IMR-90 (cell line): ENCODE measurements at regions not wholly inside any gene's neighbourhood (a gene's known extent, or its start where the extent isn't known, plus 50 kb on each side); places are given as distances from the start of the nearest gene placed in this dataset.

Source experiments
- ATAC-seq: fragments of 200-7000 bp; cut with Tn5 transposase; 2 replicates; pipeline ENCODE4 v1.9.1; 2020; ENCODE audit warnings: low read depth, mild to moderate bottlenecking, moderate library complexity
- BruUV-seq: library from RNA; stranded (reverse); fragments of 400-500 nt; replicated peaks from 2 replicates; lab custom pipeline; 2021; lab: Mats Ljungman, UMichigan
- CTCF ChIA-PET: fragments of 300-600 bp; formaldehyde crosslinking; extraction: SDS; loops from one replicate; lab custom pipeline; 2021; ENCODE audit warnings: antibody characterized with exemption; lab: Yijun Ruan, JAX
- POLR2A ChIA-PET: fragments of 300-600 bp; sonication (Branson Sonifier 250); formaldehyde crosslinking; loops from one replicate; lab custom pipeline; 2022; ENCODE audit warnings: antibody characterized with exemption; ENCODE audit not compliant: unreplicated experiment; lab: Charles Lee
- DNase-seq: peaks from one replicate; pipeline ENCODE4 v3.0.0; 2013
- H2AFZ ChIP-seq: replicated peaks from 2 replicates; pipeline ENCODE3; 2013; ENCODE audit warnings: low read length, mild to moderate bottlenecking; ENCODE audit not compliant: poor library complexity
- H2AK5ac ChIP-seq: 2 replicates; pipeline ENCODE4 v1.6.1; 2013; ENCODE audit warnings: low read depth, low read length, inconsistent platforms
- H2AK9ac ChIP-seq: replicated peaks from 2 replicates; pipeline ENCODE3; 2013; ENCODE audit warnings: mild to moderate bottlenecking, low read depth, low read length, moderate library complexity; ENCODE audit not compliant: poor library complexity
- H2BK120ac ChIP-seq: 2 replicates; pipeline ENCODE4 v1.6.1; 2013; ENCODE audit warnings: low read depth, low read length, inconsistent platforms
- H2BK15ac ChIP-seq: 3 replicates; pipeline ENCODE4 v1.6.1; 2013; ENCODE audit warnings: low read depth, low read length, inconsistent platforms
- H2BK20ac ChIP-seq: 2 replicates; pipeline ENCODE4 v1.6.1; 2013; ENCODE audit warnings: low read depth, mild to moderate bottlenecking, inconsistent platforms, low read length, moderate library complexity
- H2BK5ac ChIP-seq: 2 replicates; pipeline ENCODE4 v1.6.1; 2013; ENCODE audit warnings: mild to moderate bottlenecking, low read depth, low read length, inconsistent platforms; ENCODE audit not compliant: poor library complexity, severe bottlenecking
- H3K14ac ChIP-seq: replicated peaks from 2 replicates; pipeline ENCODE4 v1.6.1; 2013; ENCODE audit warnings: low read depth, low read length, inconsistent platforms
- H3K18ac ChIP-seq: 2 replicates; pipeline ENCODE4 v1.6.1; 2013; ENCODE audit warnings: low read depth, low read length, control low read depth
- H3K23ac ChIP-seq: 2 replicates; pipeline ENCODE4 v1.6.1; 2013; ENCODE audit warnings: low read depth, low read length, inconsistent platforms
- H3K27ac ChIP-seq: 2 replicates; pipeline ENCODE4 v1.5.1; 2013; ENCODE audit warnings: mild to moderate bottlenecking, control low read depth, low read length; ENCODE audit not compliant: insufficient read depth
- H3K27me3 ChIP-seq: 2 replicates; pipeline ENCODE4 v1.6.1; 2013; ENCODE audit warnings: low read length; ENCODE audit not compliant: control insufficient read depth, insufficient read depth
- H3K36me3 ChIP-seq: 2 replicates; pipeline ENCODE4 v1.6.1; 2013; ENCODE audit warnings: low read length, mixed read lengths; ENCODE audit not compliant: control insufficient read depth, insufficient read depth
- H3K4ac ChIP-seq: 2 replicates; pipeline ENCODE4 v1.6.1; 2013; ENCODE audit warnings: low read depth, low read length, inconsistent platforms
- H3K4me1 ChIP-seq: 2 replicates; pipeline ENCODE4 v1.6.1; 2013; ENCODE audit warnings: low read length, mixed read lengths; ENCODE audit not compliant: control insufficient read depth, insufficient read depth
- H3K4me2 ChIP-seq: 2 replicates; pipeline ENCODE4 v1.6.1; 2013; ENCODE audit warnings: low read depth, mild to moderate bottlenecking, control low read depth, low read length, moderate library complexity
- H3K4me3 ChIP-seq: 2 replicates; pipeline ENCODE4 v1.5.1; 2013; ENCODE audit warnings: low read depth, mild to moderate bottlenecking, control low read depth, low read length, moderate library complexity; ENCODE audit not compliant: insufficient read depth
- H3K56ac ChIP-seq: 2 replicates; pipeline ENCODE4 v1.6.1; 2013; ENCODE audit warnings: low read length, inconsistent platforms; ENCODE audit not compliant: insufficient read depth; ENCODE audit errors: extremely low read depth
- H3K79me1 ChIP-seq, 2 experiments: 2 replicates each; pipeline ENCODE4 v1.6.1; 2013; ENCODE audit warnings: low read length in 2 of 2, inconsistent platforms in 1 of 2, low read depth in 1 of 2
- H3K9ac ChIP-seq: 2 replicates; pipeline ENCODE4 v1.6.1; 2013; ENCODE audit warnings: low read depth, low read length, control low read depth
- H3K9me1 ChIP-seq: 2 replicates; pipeline ENCODE4 v1.6.1; 2013; ENCODE audit warnings: low read length, inconsistent platforms; ENCODE audit not compliant: insufficient read depth
- H3K9me3 ChIP-seq: 2 replicates; pipeline ENCODE4 v1.6.1; 2013; ENCODE audit warnings: low read length; ENCODE audit not compliant: control insufficient read depth, insufficient read depth
- H4K20me1 ChIP-seq: 2 replicates; pipeline ENCODE4 v1.6.1; 2013; ENCODE audit warnings: low read length, inconsistent platforms; ENCODE audit not compliant: insufficient read depth
- H4K5ac ChIP-seq: 2 replicates; pipeline ENCODE4 v1.6.1; 2013; ENCODE audit warnings: mild to moderate bottlenecking, low read depth, low read length, control low read depth
- H4K8ac ChIP-seq, 2 experiments: 2 replicates each; pipeline ENCODE4 v1.6.1; 2013; ENCODE audit warnings: low read depth in 2 of 2, low read length in 2 of 2, control low read depth in 1 of 2, inconsistent platforms in 1 of 2
- H4K91ac ChIP-seq: 2 replicates; pipeline ENCODE4 v1.6.1; 2013; ENCODE audit warnings: low read depth, low read length, inconsistent platforms; ENCODE audit not compliant: insufficient read depth
- BHLHE40 ChIP-seq: fragments of 150-350 bp; IDR thresholded peaks from 2 replicates; pipeline ENCODE4 v1.6.1; 2016; ENCODE audit warnings: mild to moderate bottlenecking, low read depth, low read length
- CEBPB ChIP-seq: IDR thresholded peaks from 2 replicates; pipeline ENCODE4 v1.6.1; 2012; ENCODE audit warnings: low read depth, low read length, improper control_type of control experiment
- CHD1 ChIP-seq: IDR thresholded peaks from 2 replicates; pipeline ENCODE4 v1.6.1; 2012; ENCODE audit warnings: low read depth, low read length, improper control_type of control experiment
- FOS ChIP-seq: fragments of 150-350 bp; IDR thresholded peaks from 2 replicates; pipeline ENCODE4 v1.6.1; 2016; ENCODE audit warnings: low read depth, low read length
- MAFK ChIP-seq: IDR thresholded peaks from 2 replicates; pipeline ENCODE4 v1.6.1; 2012; ENCODE audit warnings: low read depth, low read length, improper control_type of control experiment
- MAZ ChIP-seq: IDR thresholded peaks from 2 replicates; pipeline ENCODE4 v1.6.1; 2012; ENCODE audit warnings: low read depth, mild to moderate bottlenecking, low read length, improper control_type of control experiment, moderate library complexity, borderline replicate concordance
- MXI1 ChIP-seq: IDR thresholded peaks from 2 replicates; pipeline ENCODE4 v1.6.1; 2012; ENCODE audit warnings: low read depth, mild to moderate bottlenecking, low read length, moderate library complexity, borderline replicate concordance
- NFE2L2 ChIP-seq: fragments of 150-350 bp; IDR thresholded peaks from 2 replicates; pipeline ENCODE4 v1.6.1; 2016; ENCODE audit warnings: low read depth, mild to moderate bottlenecking, low read length
- POLR2A ChIP-seq: IDR thresholded peaks from 2 replicates; pipeline ENCODE4 v1.6.1; 2012; ENCODE audit warnings: mild to moderate bottlenecking, low read depth, low read length
- RAD21 ChIP-seq: IDR thresholded peaks from 2 replicates; pipeline ENCODE4 v1.6.1; 2012; ENCODE audit warnings: low read length, improper control_type of control experiment
- RCOR1 ChIP-seq: IDR thresholded peaks from 2 replicates; pipeline ENCODE4 v1.6.1; 2012; ENCODE audit warnings: mild to moderate bottlenecking, low read length, improper control_type of control experiment; ENCODE audit not compliant: insufficient replicate concordance
- RFX5 ChIP-seq: IDR thresholded peaks from 2 replicates; pipeline ENCODE4 v1.8.0; 2012; ENCODE audit warnings: low read depth, mild to moderate bottlenecking, low read length, moderate library complexity
- SMC3 ChIP-seq: fragments of 150-350 bp; IDR thresholded peaks from 2 replicates; pipeline ENCODE4 v1.6.1; 2016; ENCODE audit warnings: low read depth, mild to moderate bottlenecking, antibody characterized with exemption, low read length, moderate library complexity
- WGBS, 2 experiments: methylation state at CpG; one replicate each; pipeline versions ENCODE4 v1.1.5 to v1.1.7; 2013; ENCODE audit warnings: missing lambda C conversion rate in 2 of 2; ENCODE audit not compliant: insufficient read length in 1 of 2; ENCODE audit errors: extremely low coverage in 2 of 2; 5-methylcytosine and 5-hydroxymethylcytosine counted together
- dilution Hi-C: fragments of 300-500 bp; cut with HindIII; formaldehyde crosslinking; loops from one replicate; pipeline ENCODE4 v1.14.3; 2018; ENCODE audit warnings: low sequenced_read_pairs; ENCODE audit not compliant: unreplicated experiment
- in situ Hi-C: fragments of 300-500 bp; cut with MboI; formaldehyde crosslinking; loops from 3 replicates; pipeline ENCODE4 v1.14.3; 2019; ENCODE audit warnings: low sequenced_read_pairs, inconsistent platforms, mixed read lengths
- intact Hi-C: fragments of 100-400 bp; cut with micrococcal nuclease; formaldehyde crosslinking; loops from 2 replicates; pipeline ENCODE4 v1.10.0; 2022
- TF ChIP-seq, protein P1 (sequence below): fragments of 150-350 bp; IDR thresholded peaks from 2 replicates; pipeline ENCODE4 v1.6.1; 2017; ENCODE audit warnings: mild to moderate bottlenecking, antibody characterized with exemption, low read length, low read depth
- TF ChIP-seq, protein P2 (sequence below): fragments of 150-350 bp; IDR thresholded peaks from 2 replicates; pipeline ENCODE4 v1.6.1; 2016; ENCODE audit warnings: low read depth, mild to moderate bottlenecking, low read length, moderate library complexity, borderline replicate concordance
- TF ChIP-seq, protein P3 (sequence below): conservative IDR thresholded peaks from 2 replicates; pipeline ENCODE4 v1.5.1; 2012; ENCODE audit warnings: mild to moderate bottlenecking, low read depth, low read length, improper control_type of control experiment

DNA sequence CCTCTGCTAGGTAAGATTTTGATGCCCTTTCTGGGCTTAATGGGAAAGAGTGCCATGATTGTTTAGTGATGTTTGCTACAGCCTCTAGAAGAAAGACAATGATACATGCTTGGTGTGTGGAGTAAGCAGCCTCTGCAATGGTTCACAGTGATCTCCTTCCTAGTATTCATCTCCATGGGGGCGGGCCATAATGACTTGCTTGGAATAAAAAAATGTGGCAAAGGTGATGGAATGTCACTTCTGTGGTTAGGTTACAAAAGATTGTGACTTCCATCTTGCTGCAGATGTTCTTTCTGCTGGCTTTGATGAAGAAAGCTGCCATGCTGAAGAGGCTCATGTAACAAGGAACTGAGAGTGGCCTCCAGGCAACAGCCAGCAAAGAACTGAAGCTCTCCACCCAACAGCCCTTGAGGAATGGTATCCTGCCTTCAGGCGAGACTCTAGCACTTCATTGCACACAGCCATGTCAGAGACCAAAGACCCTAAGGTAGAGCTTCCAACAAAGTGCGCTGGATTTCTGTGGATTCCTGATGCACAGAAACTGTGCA lies 139.1 kb upstream of the LRIG1 start:
- H3K79me1 ChIP-seq: no peaks in the 10 kb centered on the region
- ChIA-PET POLR2A (no interaction called here), CTCF (no interaction called here)
- no peak overlapping the region for H3K23ac ChIP-seq
- H4K5ac ChIP-seq: no peak overlapping the region
- no peak overlapping the region for H3K4me3 ChIP-seq
- no peaks in the 10 kb centered on the region for H3K9me1 ChIP-seq
- no peak overlapping the region for H3K27ac ChIP-seq
- H3K4ac ChIP-seq: no peak overlapping the region
- H2BK15ac ChIP-seq: no peak overlapping the region
- no peak overlapping the region for H3K9ac ChIP-seq
- ATAC-seq (no peak; the same call in 1 of the 2 replicates), DNase-seq (peak; percentile 45)
- no peak overlapping the region for H2BK120ac ChIP-seq
- H3K4me1 ChIP-seq: no peaks in the 10 kb centered on the region
- H3K18ac ChIP-seq: no peak overlapping the region
- no peaks in the 10 kb centered on the region for H4K20me1 ChIP-seq
- in situ Hi-C loops: no loop called here
- H3K9me3 ChIP-seq: no peaks in the 10 kb centered on the region
- H2AK9ac ChIP-seq: no peak overlapping the region
- no peak overlapping the region for H2AFZ ChIP-seq
- intact Hi-C loops: no loop called here
- no peak overlapping the region for H2BK5ac ChIP-seq
- no peak for TF ChIP-seq MAFK
- TF ChIP-seq SMC3: no peak
- no peak for TF ChIP-seq NFE2L2
- no peak for TF ChIP-seq RFX5
- TF ChIP-seq CEBPB: no peak
- TF ChIP-seq, protein P1, sequence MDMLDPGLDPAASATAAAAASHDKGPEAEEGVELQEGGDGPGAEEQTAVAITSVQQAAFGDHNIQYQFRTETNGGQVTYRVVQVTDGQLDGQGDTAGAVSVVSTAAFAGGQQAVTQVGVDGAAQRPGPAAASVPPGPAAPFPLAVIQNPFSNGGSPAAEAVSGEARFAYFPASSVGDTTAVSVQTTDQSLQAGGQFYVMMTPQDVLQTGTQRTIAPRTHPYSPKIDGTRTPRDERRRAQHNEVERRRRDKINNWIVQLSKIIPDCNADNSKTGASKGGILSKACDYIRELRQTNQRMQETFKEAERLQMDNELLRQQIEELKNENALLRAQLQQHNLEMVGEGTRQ: no peak
- no peak for TF ChIP-seq MAZ
- TF ChIP-seq FOS: no peak
- TF ChIP-seq MXI1: no peak
- TF ChIP-seq, protein P2, sequence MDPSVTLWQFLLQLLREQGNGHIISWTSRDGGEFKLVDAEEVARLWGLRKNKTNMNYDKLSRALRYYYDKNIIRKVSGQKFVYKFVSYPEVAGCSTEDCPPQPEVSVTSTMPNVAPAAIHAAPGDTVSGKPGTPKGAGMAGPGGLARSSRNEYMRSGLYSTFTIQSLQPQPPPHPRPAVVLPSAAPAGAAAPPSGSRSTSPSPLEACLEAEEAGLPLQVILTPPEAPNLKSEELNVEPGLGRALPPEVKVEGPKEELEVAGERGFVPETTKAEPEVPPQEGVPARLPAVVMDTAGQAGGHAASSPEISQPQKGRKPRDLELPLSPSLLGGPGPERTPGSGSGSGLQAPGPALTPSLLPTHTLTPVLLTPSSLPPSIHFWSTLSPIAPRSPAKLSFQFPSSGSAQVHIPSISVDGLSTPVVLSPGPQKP: no peak
- no peak for TF ChIP-seq RCOR1
- TF ChIP-seq POLR2A: no peak
- TF ChIP-seq RAD21: no peak
- TF ChIP-seq BHLHE40: no peak
- TF ChIP-seq, protein P3, sequence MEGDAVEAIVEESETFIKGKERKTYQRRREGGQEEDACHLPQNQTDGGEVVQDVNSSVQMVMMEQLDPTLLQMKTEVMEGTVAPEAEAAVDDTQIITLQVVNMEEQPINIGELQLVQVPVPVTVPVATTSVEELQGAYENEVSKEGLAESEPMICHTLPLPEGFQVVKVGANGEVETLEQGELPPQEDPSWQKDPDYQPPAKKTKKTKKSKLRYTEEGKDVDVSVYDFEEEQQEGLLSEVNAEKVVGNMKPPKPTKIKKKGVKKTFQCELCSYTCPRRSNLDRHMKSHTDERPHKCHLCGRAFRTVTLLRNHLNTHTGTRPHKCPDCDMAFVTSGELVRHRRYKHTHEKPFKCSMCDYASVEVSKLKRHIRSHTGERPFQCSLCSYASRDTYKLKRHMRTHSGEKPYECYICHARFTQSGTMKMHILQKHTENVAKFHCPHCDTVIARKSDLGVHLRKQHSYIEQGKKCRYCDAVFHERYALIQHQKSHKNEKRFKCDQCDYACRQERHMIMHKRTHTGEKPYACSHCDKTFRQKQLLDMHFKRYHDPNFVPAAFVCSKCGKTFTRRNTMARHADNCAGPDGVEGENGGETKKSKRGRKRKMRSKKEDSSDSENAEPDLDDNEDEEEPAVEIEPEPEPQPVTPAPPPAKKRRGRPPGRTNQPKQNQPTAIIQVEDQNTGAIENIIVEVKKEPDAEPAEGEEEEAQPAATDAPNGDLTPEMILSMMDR: no peak
- no peak for TF ChIP-seq CHD1
- dilution Hi-C loops: no loop called here
- H3K36me3 ChIP-seq: no peaks in the 10 kb centered on the region
- H2BK20ac ChIP-seq: no peak overlapping the region
- H3K27me3 ChIP-seq: no peaks in the 10 kb centered on the region
- no CpG with 5 or more reads among the region's 3 CpGs for WGBS, 2 experiments
- BruUV-seq: no TSS peak
- H3K4me2 ChIP-seq: no peak overlapping the region
- no peak overlapping the region for H4K91ac ChIP-seq
- no peak overlapping the region for H3K56ac ChIP-seq
- H4K8ac ChIP-seq: no peak overlapping the region
- H2AK5ac ChIP-seq: no peak overlapping the region
- no peak overlapping the region for H3K14ac ChIP-seq
